IPS-11a (cell line): ENCODE measurements at regions not wholly inside any gene's neighbourhood (a gene's known extent, or its start where the extent isn't known, plus 50 kb on each side); places are given as distances from the start of the nearest gene placed in this dataset.

Experiments
- H3K4me3 ChIP-seq: one replicate; pipeline ENCODE4 v1.5.1; 2013; ENCODE audit warnings: low read depth, low read length, control low read depth

DNA sequence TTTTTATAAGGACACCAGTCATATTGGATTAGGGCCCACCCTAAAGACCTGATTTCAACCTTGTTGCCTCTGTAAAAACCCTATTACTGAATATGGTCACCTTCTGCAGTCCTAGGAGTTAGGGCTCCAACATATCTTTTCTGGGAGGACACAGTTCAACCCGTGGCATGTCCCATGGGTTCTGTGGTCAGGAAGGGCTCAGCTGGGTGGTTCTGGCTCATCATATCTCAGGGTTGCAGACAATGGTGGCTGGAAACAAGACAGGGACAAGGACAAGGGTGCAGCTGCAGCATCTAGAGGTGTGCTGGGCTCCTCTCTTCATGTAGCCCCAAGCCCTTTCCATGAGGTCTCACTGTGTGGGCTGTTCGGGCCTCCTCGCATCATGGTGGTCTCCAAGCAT is 63.1 kb upstream of the FOXF1 start:
- no peak overlapping the region for H3K4me3 ChIP-seq

DNA sequence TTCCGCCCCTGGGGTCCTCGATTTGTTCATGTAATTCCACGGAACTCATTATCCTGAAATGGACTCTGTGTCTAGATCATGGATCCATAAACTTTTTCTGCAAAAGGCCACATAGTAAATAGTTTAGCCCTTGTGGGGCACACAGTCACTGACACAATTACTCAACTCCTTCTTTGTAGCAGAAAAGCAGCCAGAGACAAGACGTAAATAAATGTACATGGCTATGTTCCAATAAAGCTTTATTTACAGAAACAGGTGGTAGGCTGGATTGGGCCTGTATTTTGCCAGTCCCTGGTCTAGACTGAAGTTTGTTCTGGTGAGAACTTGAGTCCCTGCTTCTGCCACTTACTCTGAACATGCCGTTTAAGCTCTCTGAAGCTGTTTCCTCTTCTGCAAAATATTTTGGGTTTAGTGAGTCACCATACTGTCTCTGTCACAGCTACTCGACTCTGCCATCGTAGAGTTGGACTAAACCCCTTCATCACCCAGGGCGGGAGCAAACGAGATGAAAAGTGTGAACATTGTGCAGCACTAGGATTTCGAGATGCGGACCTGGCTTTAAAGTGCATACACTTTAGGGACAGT is 61.9 kb upstream of the FOXF1 start:
- no peak overlapping the region for H3K4me3 ChIP-seq

DNA sequence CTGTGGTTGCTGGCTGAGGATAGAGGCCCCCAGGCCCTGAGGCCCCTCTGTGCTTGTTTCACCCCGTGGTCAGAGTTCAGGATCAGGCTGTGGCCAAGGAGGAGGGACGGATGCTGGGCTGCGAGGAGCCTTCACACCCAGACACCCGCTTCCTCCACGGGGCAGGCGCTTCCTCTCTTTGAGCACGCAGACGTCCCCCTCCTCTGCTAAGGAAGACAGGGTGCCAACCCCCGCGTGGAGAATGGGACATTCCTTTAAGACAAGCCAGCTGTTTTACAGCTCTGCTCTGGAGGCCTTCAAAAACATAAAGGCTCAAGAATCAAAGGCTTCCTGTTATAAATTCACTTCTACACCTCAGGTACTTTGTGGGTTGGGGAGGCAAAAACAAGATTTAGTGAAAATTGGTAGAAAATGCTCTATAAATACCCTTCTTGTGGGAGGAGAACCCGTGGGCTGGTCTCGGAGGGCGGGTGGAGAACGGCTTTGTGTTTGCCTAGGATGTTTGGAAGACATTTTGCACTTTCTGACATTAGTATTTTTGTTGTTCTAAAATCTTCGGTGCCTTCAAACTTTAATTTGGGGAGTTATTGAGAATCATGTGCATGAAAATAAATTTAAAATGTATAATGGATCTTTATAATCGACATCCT is 60.8 kb upstream of the FOXF1 start:
- H3K4me3 ChIP-seq, result no peak overlapping the region

DNA sequence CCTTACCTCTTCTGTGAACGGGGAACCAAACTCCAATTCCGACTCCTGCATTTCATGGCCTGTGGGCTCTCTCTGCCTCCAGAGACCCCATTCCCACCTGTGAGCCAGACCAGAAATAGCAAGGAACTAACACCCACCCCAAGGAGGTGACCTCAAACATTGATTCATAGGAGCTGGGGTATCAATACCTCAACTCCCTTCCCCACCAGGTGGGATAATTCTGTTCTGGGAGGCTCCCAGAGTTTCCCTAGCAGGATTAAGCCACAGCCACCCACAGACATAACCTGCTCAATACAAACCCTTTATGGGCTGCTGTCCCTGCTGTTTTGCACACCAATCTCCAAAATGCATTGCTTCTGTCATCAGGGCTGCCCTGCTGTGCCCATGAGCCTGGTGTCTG is 59.6 kb upstream of the FOXF1 start:
- no peak overlapping the region for H3K4me3 ChIP-seq

DNA sequence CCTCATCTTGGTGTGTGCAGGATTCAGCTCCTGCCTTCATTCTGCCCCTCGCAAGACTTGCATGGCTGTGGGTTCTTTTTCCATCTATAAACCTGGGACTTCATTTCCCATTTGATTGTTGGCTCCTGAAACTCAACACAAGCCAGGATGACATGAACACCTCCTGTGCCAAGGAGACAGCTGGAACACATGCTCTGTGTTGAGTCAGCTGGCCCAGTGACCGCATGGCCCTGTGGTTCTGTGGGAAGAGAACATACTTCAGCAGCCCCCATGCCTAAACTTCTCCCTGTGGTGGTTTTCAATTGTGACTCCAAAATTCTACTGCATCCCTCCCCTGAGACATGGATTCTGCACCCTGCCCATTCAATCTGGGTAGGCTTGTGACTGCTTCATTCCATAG is 57.9 kb upstream of the FOXF1 start:
- no peak overlapping the region for H3K4me3 ChIP-seq

DNA sequence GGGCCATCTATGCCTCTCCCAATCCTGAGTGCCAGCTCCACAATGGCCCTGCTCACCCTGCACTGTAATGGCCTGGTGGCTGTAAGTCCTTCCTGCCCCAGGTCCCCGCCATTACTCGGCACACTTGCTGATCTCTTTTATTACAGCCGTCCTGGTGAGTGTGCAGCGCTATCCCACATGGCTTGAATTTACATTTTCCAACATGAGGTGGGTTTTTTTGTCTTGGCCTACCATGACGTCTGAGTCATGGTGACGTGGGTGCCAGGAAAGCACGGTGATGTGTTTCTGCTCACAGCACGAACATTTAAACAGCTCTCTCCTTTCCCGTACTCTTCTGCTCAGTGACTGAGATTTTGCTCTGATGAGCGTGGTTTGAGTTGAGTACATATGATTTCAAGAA is 55.2 kb upstream of the FOXF1 start:
- H3K4me3 ChIP-seq, result no peak overlapping the region

DNA sequence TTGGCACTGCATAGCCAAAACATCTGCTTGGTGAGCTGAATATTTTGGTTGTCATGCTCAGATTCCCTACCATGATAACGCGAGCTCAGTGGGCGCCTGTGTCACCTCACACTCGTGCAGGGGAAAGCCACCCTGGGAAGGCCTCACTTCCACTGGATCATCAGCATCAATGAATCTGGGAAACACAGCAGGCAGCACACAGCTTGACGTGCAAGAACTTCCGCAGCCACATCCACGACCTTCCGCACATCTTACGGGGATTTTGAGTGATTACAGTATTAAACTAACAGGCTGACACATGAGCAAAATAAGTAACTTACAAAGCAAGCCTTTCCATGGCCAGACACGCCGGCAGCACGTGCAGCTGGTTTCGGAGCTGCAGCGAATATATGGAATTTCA is 54.7 kb upstream of the FOXF1 start:
- H3K4me3 ChIP-seq, result no peak overlapping the region

DNA sequence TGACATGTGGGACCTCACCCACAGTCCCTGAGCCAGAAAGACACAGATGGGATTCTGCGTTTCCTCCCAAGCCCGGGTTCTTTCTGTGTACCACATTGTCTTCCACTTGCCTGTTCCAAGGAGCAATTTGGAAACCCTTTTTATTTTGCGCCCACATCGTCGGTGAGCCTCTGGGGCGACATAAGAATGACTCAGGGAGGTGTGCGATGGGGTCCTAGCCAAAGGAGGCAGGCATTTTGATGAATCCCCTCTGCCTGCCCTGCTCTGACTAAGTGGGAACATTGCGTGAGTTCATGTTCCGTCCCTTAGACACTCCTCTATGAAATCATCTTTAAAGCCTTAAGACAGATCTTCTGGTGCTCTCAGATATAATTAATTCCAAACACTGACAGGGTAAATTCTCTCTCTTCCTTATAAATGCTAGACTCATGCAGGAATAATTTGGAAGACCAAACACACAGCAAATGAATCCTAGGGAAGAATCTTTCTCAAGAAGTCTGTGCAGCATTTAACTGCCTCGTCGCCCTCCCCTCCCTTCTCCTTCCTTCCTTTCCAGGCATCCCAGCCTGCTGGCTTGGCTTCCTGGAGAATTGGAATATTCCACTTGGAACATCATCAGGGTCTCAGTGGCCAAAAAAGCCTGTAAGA is 52.7 kb upstream of the FOXF1 start:
- no peak overlapping the region for H3K4me3 ChIP-seq

DNA sequence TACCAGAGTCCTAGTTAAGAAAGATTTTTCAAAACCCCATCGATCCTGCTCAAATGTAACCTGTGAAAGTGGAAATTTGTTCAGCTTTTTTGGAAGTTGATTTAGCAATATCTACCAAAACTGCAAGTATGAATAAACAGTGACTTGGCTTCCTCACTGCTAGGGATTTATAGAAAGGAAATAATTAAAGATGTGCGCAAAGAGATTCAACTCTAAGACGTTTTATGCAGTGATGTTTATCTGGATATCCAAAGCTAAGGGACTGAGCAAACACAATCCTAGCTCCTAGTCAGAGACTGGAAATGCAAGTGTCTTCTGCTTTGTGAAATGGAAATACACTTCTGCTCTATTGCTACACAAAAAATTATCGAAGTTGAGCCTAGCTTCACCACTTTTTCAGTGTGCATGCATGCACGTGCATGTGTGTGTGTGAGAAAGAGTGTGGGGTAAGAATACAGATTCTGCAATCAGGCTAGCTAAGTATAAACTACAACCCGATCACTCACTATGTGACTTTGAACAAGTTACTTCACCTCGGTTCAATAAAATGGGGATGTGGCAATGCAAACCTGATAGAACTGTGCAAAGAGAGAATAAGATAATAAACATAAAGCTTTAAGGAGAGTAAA is 52.1 kb upstream of the FOXF1 start:
- H3K4me3 ChIP-seq, result no peak overlapping the region

DNA sequence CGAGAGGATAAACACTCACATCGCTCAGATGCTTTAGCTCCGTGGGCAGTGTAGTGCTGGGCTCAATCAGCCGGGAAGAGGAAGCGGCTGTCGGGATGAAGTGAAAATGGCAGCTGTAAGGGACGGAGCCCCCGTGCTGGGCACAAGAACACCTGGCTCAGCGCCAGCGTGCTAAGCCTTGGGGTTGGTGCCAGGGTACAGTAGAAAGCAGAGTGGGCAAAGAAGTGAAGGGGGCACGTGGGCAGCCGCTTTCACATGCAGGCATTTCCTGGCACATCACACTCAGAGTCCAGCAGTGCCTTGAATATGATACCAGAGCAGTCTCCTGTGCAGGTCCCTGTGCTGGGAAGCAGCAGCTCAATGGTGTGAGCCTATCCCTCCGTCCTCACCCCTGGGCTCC is 51.1 kb upstream of the FOXF1 start:
- no peak overlapping the region for H3K4me3 ChIP-seq
